IMR-90 (cell line): ENCODE measurements at regions not wholly inside any gene's neighbourhood (a gene's known extent, or its start where the extent isn't known, plus 50 kb on each side); places are given as distances from the start of the nearest gene placed in this dataset.

Source experiments
- ATAC-seq: fragments of 200-7000 bp; cut with Tn5 transposase; 2 replicates; pipeline ENCODE4 v1.9.1; 2020; ENCODE audit warnings: low read depth, mild to moderate bottlenecking, moderate library complexity
- BruUV-seq: library from RNA; stranded (reverse); fragments of 400-500 nt; replicated peaks from 2 replicates; lab custom pipeline; 2021; lab: Mats Ljungman, UMichigan
- CTCF ChIA-PET: fragments of 300-600 bp; formaldehyde crosslinking; extraction: SDS; loops from one replicate; lab custom pipeline; 2021; ENCODE audit warnings: antibody characterized with exemption; lab: Yijun Ruan, JAX
- POLR2A ChIA-PET: fragments of 300-600 bp; sonication (Branson Sonifier 250); formaldehyde crosslinking; loops from one replicate; lab custom pipeline; 2022; ENCODE audit warnings: antibody characterized with exemption; ENCODE audit not compliant: unreplicated experiment; lab: Charles Lee
- DNase-seq: peaks from one replicate; pipeline ENCODE4 v3.0.0; 2013
- H2AFZ ChIP-seq: replicated peaks from 2 replicates; pipeline ENCODE3; 2013; ENCODE audit warnings: low read length, mild to moderate bottlenecking; ENCODE audit not compliant: poor library complexity
- H2AK5ac ChIP-seq: 2 replicates; pipeline ENCODE4 v1.6.1; 2013; ENCODE audit warnings: low read depth, low read length, inconsistent platforms
- H2AK9ac ChIP-seq: replicated peaks from 2 replicates; pipeline ENCODE3; 2013; ENCODE audit warnings: mild to moderate bottlenecking, low read depth, low read length, moderate library complexity; ENCODE audit not compliant: poor library complexity
- H2BK120ac ChIP-seq: 2 replicates; pipeline ENCODE4 v1.6.1; 2013; ENCODE audit warnings: low read depth, low read length, inconsistent platforms
- H2BK15ac ChIP-seq: 3 replicates; pipeline ENCODE4 v1.6.1; 2013; ENCODE audit warnings: low read depth, low read length, inconsistent platforms
- H2BK20ac ChIP-seq: 2 replicates; pipeline ENCODE4 v1.6.1; 2013; ENCODE audit warnings: low read depth, mild to moderate bottlenecking, inconsistent platforms, low read length, moderate library complexity
- H2BK5ac ChIP-seq: 2 replicates; pipeline ENCODE4 v1.6.1; 2013; ENCODE audit warnings: mild to moderate bottlenecking, low read depth, low read length, inconsistent platforms; ENCODE audit not compliant: poor library complexity, severe bottlenecking
- H3K14ac ChIP-seq: replicated peaks from 2 replicates; pipeline ENCODE4 v1.6.1; 2013; ENCODE audit warnings: low read depth, low read length, inconsistent platforms
- H3K18ac ChIP-seq: 2 replicates; pipeline ENCODE4 v1.6.1; 2013; ENCODE audit warnings: low read depth, low read length, control low read depth
- H3K23ac ChIP-seq: 2 replicates; pipeline ENCODE4 v1.6.1; 2013; ENCODE audit warnings: low read depth, low read length, inconsistent platforms
- H3K27ac ChIP-seq: 2 replicates; pipeline ENCODE4 v1.5.1; 2013; ENCODE audit warnings: mild to moderate bottlenecking, control low read depth, low read length; ENCODE audit not compliant: insufficient read depth
- H3K27me3 ChIP-seq: 2 replicates; pipeline ENCODE4 v1.6.1; 2013; ENCODE audit warnings: low read length; ENCODE audit not compliant: control insufficient read depth, insufficient read depth
- H3K36me3 ChIP-seq: 2 replicates; pipeline ENCODE4 v1.6.1; 2013; ENCODE audit warnings: low read length, mixed read lengths; ENCODE audit not compliant: control insufficient read depth, insufficient read depth
- H3K4ac ChIP-seq: 2 replicates; pipeline ENCODE4 v1.6.1; 2013; ENCODE audit warnings: low read depth, low read length, inconsistent platforms
- H3K4me1 ChIP-seq: 2 replicates; pipeline ENCODE4 v1.6.1; 2013; ENCODE audit warnings: low read length, mixed read lengths; ENCODE audit not compliant: control insufficient read depth, insufficient read depth
- H3K4me2 ChIP-seq: 2 replicates; pipeline ENCODE4 v1.6.1; 2013; ENCODE audit warnings: low read depth, mild to moderate bottlenecking, control low read depth, low read length, moderate library complexity
- H3K4me3 ChIP-seq: 2 replicates; pipeline ENCODE4 v1.5.1; 2013; ENCODE audit warnings: low read depth, mild to moderate bottlenecking, control low read depth, low read length, moderate library complexity; ENCODE audit not compliant: insufficient read depth
- H3K56ac ChIP-seq: 2 replicates; pipeline ENCODE4 v1.6.1; 2013; ENCODE audit warnings: low read length, inconsistent platforms; ENCODE audit not compliant: insufficient read depth; ENCODE audit errors: extremely low read depth
- H3K79me1 ChIP-seq, 2 experiments: 2 replicates each; pipeline ENCODE4 v1.6.1; 2013; ENCODE audit warnings: low read length in 2 of 2, inconsistent platforms in 1 of 2, low read depth in 1 of 2
- H3K9ac ChIP-seq: 2 replicates; pipeline ENCODE4 v1.6.1; 2013; ENCODE audit warnings: low read depth, low read length, control low read depth
- H3K9me1 ChIP-seq: 2 replicates; pipeline ENCODE4 v1.6.1; 2013; ENCODE audit warnings: low read length, inconsistent platforms; ENCODE audit not compliant: insufficient read depth
- H3K9me3 ChIP-seq: 2 replicates; pipeline ENCODE4 v1.6.1; 2013; ENCODE audit warnings: low read length; ENCODE audit not compliant: control insufficient read depth, insufficient read depth
- H4K20me1 ChIP-seq: 2 replicates; pipeline ENCODE4 v1.6.1; 2013; ENCODE audit warnings: low read length, inconsistent platforms; ENCODE audit not compliant: insufficient read depth
- H4K5ac ChIP-seq: 2 replicates; pipeline ENCODE4 v1.6.1; 2013; ENCODE audit warnings: mild to moderate bottlenecking, low read depth, low read length, control low read depth
- H4K8ac ChIP-seq, 2 experiments: 2 replicates each; pipeline ENCODE4 v1.6.1; 2013; ENCODE audit warnings: low read depth in 2 of 2, low read length in 2 of 2, control low read depth in 1 of 2, inconsistent platforms in 1 of 2
- H4K91ac ChIP-seq: 2 replicates; pipeline ENCODE4 v1.6.1; 2013; ENCODE audit warnings: low read depth, low read length, inconsistent platforms; ENCODE audit not compliant: insufficient read depth
- BHLHE40 ChIP-seq: fragments of 150-350 bp; IDR thresholded peaks from 2 replicates; pipeline ENCODE4 v1.6.1; 2016; ENCODE audit warnings: mild to moderate bottlenecking, low read depth, low read length
- ELK1 ChIP-seq: fragments of 150-350 bp; IDR thresholded peaks from 2 replicates; pipeline ENCODE4 v1.6.1; 2016; ENCODE audit warnings: low read depth, mild to moderate bottlenecking, low read length, moderate library complexity, borderline replicate concordance
- POLR2A ChIP-seq: IDR thresholded peaks from 2 replicates; pipeline ENCODE4 v1.6.1; 2012; ENCODE audit warnings: mild to moderate bottlenecking, low read depth, low read length
- SMC3 ChIP-seq: fragments of 150-350 bp; IDR thresholded peaks from 2 replicates; pipeline ENCODE4 v1.6.1; 2016; ENCODE audit warnings: low read depth, mild to moderate bottlenecking, antibody characterized with exemption, low read length, moderate library complexity
- WGBS, 2 experiments: methylation state at CpG; one replicate each; pipeline versions ENCODE4 v1.1.5 to v1.1.7; 2013; ENCODE audit warnings: missing lambda C conversion rate in 2 of 2; ENCODE audit not compliant: insufficient read length in 1 of 2; ENCODE audit errors: extremely low coverage in 2 of 2; 5-methylcytosine and 5-hydroxymethylcytosine counted together
- dilution Hi-C: fragments of 300-500 bp; cut with HindIII; formaldehyde crosslinking; loops from one replicate; pipeline ENCODE4 v1.14.3; 2018; ENCODE audit warnings: low sequenced_read_pairs; ENCODE audit not compliant: unreplicated experiment
- in situ Hi-C: fragments of 300-500 bp; cut with MboI; formaldehyde crosslinking; loops from 3 replicates; pipeline ENCODE4 v1.14.3; 2019; ENCODE audit warnings: low sequenced_read_pairs, inconsistent platforms, mixed read lengths
- intact Hi-C: fragments of 100-400 bp; cut with micrococcal nuclease; formaldehyde crosslinking; loops from 2 replicates; pipeline ENCODE4 v1.10.0; 2022

GRCh38 chr9:107430071-107430470 lies 59.5 kb downstream of the KLF4 start:
- Histone ChIP-seq H3K18ac (no peak overlapping the region), H2BK20ac (no peak overlapping the region), H3K14ac (no peak overlapping the region), H2BK5ac (no peak overlapping the region), H3K4ac (no peak overlapping the region), H3K9ac (no peak overlapping the region), H3K27ac (no peak overlapping the region), H3K9me1 (no peaks in the 10 kb centered on the region), H4K20me1 (no peaks in the 10 kb centered on the region), H3K36me3 (no peaks in the 10 kb centered on the region), H2BK120ac (no peak overlapping the region), H4K5ac (no peak overlapping the region), H2BK15ac (no peak overlapping the region), H3K56ac (no peak overlapping the region), H2AFZ (no peak overlapping the region), H3K23ac (no peak overlapping the region), H4K8ac (no peak overlapping the region), H2AK5ac (no peak overlapping the region), H3K27me3 (peaks cover 4% of the 10 kb centered on the region), H3K9me3 (no peaks in the 10 kb centered on the region), H3K4me1 (no peaks in the 10 kb centered on the region; the same call in 1 of the 2 replicates), H4K91ac (no peak overlapping the region), H2AK9ac (no peak overlapping the region), H3K4me3 (no peak overlapping the region), H3K79me1 (no peaks in the 10 kb centered on the region), H3K4me2 (no peak overlapping the region)
- ATAC-seq = no peak
- no peak for DNase-seq
- TF ChIP-seq POLR2A = no peak
- no peak for TF ChIP-seq BHLHE40
- no peak for TF ChIP-seq ELK1
- no peak for TF ChIP-seq SMC3
- in situ Hi-C loops (no loop called here), intact Hi-C loops (no loop called here), dilution Hi-C loops (no loop called here)
- WGBS, 2 experiments = no CpG with 5 or more reads among the region's 7 CpGs
- ChIA-PET POLR2A (no interaction called here), CTCF (interaction anchor here (0.7 kb wide), 1 partner anchor 729 kb away, joined by 3 read pairs; no protein-coding TSS in a partner anchor)
- BruUV-seq = no TSS peak
